IPS-20b (cell line): ENCODE measurements at regions not wholly inside any gene's neighbourhood (a gene's known extent, or its start where the extent isn't known, plus 50 kb on each side); places are given as distances from the start of the nearest gene placed in this dataset.
"Not testable (repeated sequence)": the region's sequence is repeated elsewhere in the genome, so short reads cannot be mapped to it uniquely, and the experiment has no call there.

Experiments used
- H3K27ac ChIP-seq: one replicate; pipeline ENCODE4 v1.5.1; 2013; ENCODE audit warnings: low read length
- H3K27me3 ChIP-seq: 2 replicates; pipeline ENCODE4 v1.6.1; 2013; ENCODE audit warnings: mild to moderate bottlenecking, low read length, inconsistent platforms; ENCODE audit not compliant: insufficient read depth
- H3K36me3 ChIP-seq: 2 replicates; pipeline ENCODE4 v1.6.1; 2013; ENCODE audit warnings: low read depth, mild to moderate bottlenecking, inconsistent platforms, low read length, moderate library complexity; ENCODE audit not compliant: insufficient read depth
- H3K4me1 ChIP-seq: 2 replicates; pipeline ENCODE4 v1.6.1; 2013; ENCODE audit warnings: mild to moderate bottlenecking, control low read depth, inconsistent platforms, low read length, moderate library complexity; ENCODE audit not compliant: insufficient read depth
- H3K4me3 ChIP-seq: 2 replicates; pipeline ENCODE4 v1.5.1; 2013; ENCODE audit warnings: mild to moderate bottlenecking, low read length, inconsistent platforms
- H3K9ac ChIP-seq: 2 replicates; pipeline ENCODE4 v1.6.1; 2013; ENCODE audit warnings: low read depth, mild to moderate bottlenecking, inconsistent platforms, low read length, moderate library complexity
- H3K9me3 ChIP-seq: 2 replicates; pipeline ENCODE4 v1.6.1; 2013; ENCODE audit warnings: mild to moderate bottlenecking, low read depth, low read length, inconsistent platforms; ENCODE audit not compliant: insufficient read depth

DNA sequence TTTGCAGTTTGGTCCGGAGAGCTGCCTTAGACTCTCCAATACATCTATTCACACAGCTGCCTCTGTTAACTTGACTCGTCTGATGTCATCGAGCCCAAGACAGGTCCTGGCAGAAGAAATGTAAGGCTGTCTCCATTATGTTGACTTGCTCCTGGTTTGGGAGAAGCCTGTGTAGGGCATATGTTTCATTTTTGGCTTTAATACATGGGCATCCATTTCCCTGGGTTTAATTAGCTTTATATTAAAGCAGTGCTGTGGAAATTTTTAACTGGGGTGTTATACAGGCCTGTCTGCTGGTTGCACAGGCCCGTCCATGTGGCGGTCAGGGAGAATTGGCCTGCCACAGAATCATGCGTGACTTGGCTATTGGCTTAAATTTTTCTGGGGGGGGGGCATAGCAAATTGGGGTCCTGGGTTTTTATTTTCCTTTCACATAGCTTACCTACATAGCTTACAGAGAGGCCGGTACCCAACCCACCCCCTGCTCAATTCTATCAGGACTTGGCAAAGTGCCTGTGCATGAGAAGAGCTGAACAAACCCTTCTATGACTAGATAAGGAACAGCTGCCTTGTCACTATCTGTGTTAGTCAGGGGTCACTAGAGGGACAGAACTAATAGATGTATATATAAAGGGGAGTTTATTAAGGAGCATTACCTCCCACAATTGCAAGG, 123.5 kb upstream of the WDR1 start:
- Histone ChIP-seq H3K9me3 (no peaks in the 10 kb centered on the region), H3K36me3 (no peaks in the 10 kb centered on the region), H3K4me1 (no peaks in the 10 kb centered on the region), H3K27me3 (no peaks in the 10 kb centered on the region), H3K27ac (no peak overlapping the region), H3K4me3 (no peak overlapping the region), H3K9ac (no peak overlapping the region)

DNA sequence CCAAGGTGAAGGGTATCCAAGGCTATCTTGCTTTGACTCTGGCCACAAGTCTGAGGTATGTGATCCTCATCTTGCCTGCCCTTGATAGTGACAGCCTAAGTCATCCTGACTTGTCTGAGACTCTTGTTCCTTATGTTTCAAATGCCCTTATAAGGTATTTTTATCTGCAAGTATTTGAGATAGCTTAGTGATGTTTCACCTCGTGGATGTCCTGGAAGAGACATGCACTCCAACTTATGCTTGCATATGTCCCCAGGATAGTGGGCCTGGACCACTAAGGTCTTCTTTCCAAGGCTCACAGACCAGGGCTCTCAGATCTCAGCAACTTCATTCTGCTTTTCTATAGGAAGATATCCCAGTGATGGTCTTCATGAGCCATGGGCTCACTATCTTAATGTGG, 120.5 kb upstream of the WDR1 start:
- H3K9ac ChIP-seq, result no peak overlapping the region
- no peaks in the 10 kb centered on the region for H3K4me1 ChIP-seq
- no peaks in the 10 kb centered on the region for H3K36me3 ChIP-seq
- H3K9me3 ChIP-seq, result no peaks in the 10 kb centered on the region
- no peak overlapping the region for H3K4me3 ChIP-seq
- no peaks in the 10 kb centered on the region; the same call in 1 of the 2 replicates for H3K27me3 ChIP-seq
- H3K27ac ChIP-seq, result no peak overlapping the region

DNA sequence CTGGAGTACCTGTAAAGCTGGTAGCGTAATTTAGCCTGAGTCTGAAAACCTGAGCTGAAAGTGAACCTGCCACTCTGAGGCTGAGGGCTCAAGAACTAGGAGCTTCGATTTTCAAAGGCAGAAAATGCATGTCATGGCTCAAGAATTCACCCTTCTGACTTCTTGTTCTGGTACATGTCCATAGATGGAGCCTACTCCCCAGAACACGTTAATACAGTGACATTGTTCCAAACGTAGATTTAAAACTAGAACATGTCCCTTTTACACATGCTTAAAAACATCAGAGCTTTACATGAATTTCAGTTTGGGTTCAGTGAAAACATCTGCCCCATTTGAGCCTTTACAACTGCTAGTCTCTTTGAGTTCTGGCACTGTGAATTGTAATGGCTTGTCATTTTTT, 115.5 kb upstream of the WDR1 start:
- Histone ChIP-seq H3K36me3 (no peaks in the 10 kb centered on the region), H3K9me3 (no peaks in the 10 kb centered on the region), H3K27me3 (no peaks in the 10 kb centered on the region; the same call in 1 of the 2 replicates), H3K4me3 (no peak overlapping the region), H3K9ac (no peak overlapping the region), H3K4me1 (no peaks in the 10 kb centered on the region), H3K27ac (no peak overlapping the region)

DNA sequence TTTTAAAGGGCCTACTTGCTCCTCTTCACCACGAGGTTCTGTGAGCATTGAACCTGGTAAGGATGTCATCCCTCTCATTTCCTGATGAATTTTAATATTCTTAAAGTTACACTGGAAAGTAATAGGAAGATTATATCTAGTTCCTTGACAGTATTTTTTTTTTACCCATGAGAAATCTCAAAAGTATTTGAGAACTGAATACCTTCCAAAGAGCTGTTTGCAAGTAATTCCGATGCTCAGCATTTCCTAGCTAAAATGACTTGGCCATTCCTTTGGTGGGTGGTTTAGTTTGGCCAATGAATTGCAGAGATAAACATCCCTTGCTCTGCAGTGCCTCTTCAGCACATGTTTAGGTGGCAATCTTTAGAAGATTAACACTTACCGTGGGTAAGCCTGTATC, 110.2 kb upstream of the WDR1 start:
- no peak overlapping the region for H3K4me3 ChIP-seq
- H3K36me3 ChIP-seq, result no peaks in the 10 kb centered on the region
- no peak overlapping the region for H3K27ac ChIP-seq
- H3K27me3 ChIP-seq, result no peaks in the 10 kb centered on the region
- H3K4me1 ChIP-seq, result no peaks in the 10 kb centered on the region
- no peak overlapping the region for H3K9ac ChIP-seq
- no peaks in the 10 kb centered on the region for H3K9me3 ChIP-seq

DNA sequence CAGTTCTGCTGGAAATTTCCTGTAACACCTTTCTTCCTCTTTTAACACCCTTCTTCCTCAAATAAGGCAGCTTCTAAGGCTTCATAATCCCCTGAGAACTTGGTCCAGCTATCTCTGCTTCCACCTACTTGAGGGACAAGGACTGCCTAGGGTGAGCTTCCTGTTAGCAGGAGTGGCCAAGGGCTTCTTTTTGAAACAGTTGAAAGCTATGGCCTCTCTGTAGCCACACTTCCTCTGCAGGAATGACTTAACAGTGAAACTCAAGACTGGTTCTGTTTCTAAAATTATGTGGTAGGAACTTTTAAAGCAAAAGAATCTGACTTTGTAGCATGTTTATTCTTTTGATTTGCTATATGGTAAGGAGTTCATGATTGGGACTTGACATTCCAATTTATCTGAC, 108.5 kb upstream of the WDR1 start:
- H3K27me3 ChIP-seq, result no peaks in the 10 kb centered on the region
- H3K9ac ChIP-seq, result no peak overlapping the region
- H3K4me1 ChIP-seq, result no peaks in the 10 kb centered on the region
- no peaks in the 10 kb centered on the region for H3K36me3 ChIP-seq
- H3K4me3 ChIP-seq, result no peak overlapping the region
- H3K27ac ChIP-seq, result no peak overlapping the region
- no peaks in the 10 kb centered on the region for H3K9me3 ChIP-seq

DNA sequence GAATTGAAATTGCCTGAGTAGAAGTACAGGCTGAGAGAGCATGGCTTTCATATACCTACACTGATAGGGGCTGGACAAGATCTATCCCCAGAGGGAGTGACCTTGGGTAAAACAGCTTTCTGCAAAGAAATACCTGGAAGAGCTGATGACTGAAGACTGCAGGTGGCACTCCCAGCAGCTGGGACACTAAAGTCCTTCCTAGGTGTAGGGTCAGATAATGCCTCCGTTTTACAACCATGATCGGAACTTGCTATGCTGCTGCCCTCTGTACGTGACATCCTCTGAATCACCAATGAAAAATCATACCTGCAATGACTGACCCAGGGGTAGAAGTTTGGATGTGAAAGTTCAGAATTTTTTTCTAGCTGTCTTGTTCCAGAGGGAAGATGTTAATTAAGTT, 107.2 kb upstream of the WDR1 start:
- H3K36me3 ChIP-seq, result no peaks in the 10 kb centered on the region
- H3K27me3 ChIP-seq, result no peaks in the 10 kb centered on the region
- H3K27ac ChIP-seq, result no peak overlapping the region
- no peak overlapping the region for H3K9ac ChIP-seq
- H3K9me3 ChIP-seq, result no peaks in the 10 kb centered on the region
- H3K4me3 ChIP-seq, result no peak overlapping the region
- no peaks in the 10 kb centered on the region for H3K4me1 ChIP-seq

DNA sequence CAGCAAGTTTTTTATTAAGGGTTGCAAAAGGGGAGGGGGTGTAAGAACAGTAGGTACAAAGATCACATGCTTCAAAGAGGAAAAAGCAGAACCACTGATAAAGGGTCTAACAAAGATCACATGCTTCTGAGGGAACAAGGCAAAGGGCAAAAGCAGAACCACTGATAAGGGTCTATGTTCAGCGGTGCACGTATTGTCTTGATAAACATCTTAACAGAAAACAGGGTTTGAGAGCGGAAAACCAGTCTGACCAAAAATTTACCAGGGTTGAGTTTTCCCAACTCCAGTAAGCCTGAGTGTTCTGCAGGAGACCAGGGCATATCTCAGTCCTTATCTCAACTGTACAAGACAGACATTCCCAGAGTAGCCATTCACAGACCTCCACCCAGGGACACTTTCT, 96.9 kb upstream of the WDR1 start:
- H3K27ac ChIP-seq, H3K27me3 ChIP-seq, H3K4me3 ChIP-seq, H3K9ac ChIP-seq, H3K36me3 ChIP-seq, H3K4me1 ChIP-seq, H3K9me3 ChIP-seq: not testable (repeated sequence)

DNA sequence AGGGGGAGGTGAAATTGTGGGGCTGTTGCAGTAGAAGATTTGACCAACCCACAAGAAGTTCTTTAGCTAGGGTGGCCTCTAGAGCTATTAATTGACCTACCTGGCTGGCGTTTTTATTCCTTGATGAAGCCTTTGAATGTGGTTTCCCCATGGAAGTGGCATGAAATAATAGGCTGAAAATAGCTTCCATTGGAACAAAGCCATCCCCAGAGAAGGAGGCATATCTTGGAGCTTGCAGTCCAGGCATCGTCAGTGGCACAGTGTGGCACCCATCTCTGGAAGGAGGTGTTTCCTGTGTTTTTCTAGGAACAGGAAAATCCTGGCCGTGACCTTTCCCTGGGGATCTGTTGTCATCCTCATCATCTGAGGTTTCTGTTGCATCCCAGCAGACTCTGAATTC, 96.3 kb upstream of the WDR1 start:
- H3K4me1 ChIP-seq, result no peaks in the 10 kb centered on the region
- no peaks in the 10 kb centered on the region for H3K36me3 ChIP-seq
- no peak overlapping the region for H3K4me3 ChIP-seq
- no peaks in the 10 kb centered on the region for H3K9me3 ChIP-seq
- no peaks in the 10 kb centered on the region for H3K27me3 ChIP-seq
- H3K9ac ChIP-seq, result no peak overlapping the region
- no peak overlapping the region for H3K27ac ChIP-seq

DNA sequence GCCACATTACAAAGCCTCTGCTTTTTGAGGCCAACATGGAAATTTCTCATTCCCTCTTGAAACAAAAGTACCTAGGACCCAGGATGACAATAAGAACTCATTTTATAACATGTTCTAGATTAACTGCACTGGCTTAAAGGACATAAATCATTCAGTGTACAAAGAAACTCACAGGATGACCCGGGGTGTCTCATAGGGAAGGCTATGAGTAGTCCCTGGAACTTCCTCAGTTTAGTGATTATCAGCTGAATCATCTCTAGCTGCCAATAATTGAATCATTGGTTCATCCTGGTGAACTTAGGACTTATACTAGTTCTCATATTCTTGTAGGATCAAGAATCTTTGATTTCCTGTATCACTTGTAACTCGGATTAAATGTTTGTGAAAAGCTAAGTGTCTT, 95.8 kb upstream of the WDR1 start:
- Histone ChIP-seq H3K4me3 (no peak overlapping the region), H3K9ac (no peak overlapping the region), H3K27ac (no peak overlapping the region), H3K4me1 (no peaks in the 10 kb centered on the region), H3K27me3 (no peaks in the 10 kb centered on the region), H3K36me3 (no peaks in the 10 kb centered on the region), H3K9me3 (no peaks in the 10 kb centered on the region)

DNA sequence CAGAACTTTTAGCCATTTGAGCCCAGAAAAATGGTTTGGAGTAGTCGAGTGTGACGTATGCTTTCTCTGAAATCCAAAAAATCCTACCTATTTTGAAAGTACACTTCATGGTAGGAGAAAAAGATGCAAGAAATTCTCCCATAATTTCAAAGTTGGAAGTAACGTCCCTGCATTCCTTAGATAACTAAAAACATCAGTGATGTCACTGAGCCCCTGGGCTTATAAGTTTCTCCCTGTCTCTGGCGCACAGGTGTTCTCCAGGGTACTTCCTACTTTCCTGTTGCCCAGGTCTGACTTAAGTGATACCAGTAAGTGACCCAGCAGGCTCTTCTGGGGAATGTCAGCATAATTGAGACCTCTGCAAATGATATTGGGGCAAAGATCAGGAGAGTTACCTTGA, 90.5 kb upstream of the WDR1 start:
- Histone ChIP-seq H3K4me3 (no peak overlapping the region), H3K36me3 (no peaks in the 10 kb centered on the region), H3K9ac (no peak overlapping the region), H3K27me3 (no peaks in the 10 kb centered on the region), H3K9me3 (no peaks in the 10 kb centered on the region), H3K4me1 (no peaks in the 10 kb centered on the region), H3K27ac (no peak overlapping the region)

DNA sequence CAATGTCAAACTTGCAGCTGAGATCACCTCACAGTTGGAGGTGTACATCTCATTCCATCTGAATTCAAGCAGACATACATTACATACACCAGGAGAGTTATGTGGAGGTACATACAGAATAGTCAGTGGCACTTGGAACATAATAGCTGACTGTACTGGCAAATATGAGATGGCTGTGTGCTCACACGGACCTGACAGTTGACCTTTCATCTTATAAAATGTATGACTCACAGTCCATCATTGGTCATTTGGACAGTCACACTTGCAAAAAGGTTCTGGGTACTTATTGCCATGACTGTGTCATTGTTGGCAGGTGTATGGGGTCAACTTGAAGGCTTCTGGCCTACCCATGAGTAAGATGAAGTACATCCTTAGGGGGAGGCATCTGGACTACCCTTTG, 88.6 kb upstream of the WDR1 start:
- Histone ChIP-seq H3K9me3 (no peaks in the 10 kb centered on the region), H3K27me3 (no peaks in the 10 kb centered on the region), H3K27ac (no peak overlapping the region), H3K4me3 (no peak overlapping the region), H3K36me3 (no peaks in the 10 kb centered on the region), H3K9ac (no peak overlapping the region), H3K4me1 (no peaks in the 10 kb centered on the region)

DNA sequence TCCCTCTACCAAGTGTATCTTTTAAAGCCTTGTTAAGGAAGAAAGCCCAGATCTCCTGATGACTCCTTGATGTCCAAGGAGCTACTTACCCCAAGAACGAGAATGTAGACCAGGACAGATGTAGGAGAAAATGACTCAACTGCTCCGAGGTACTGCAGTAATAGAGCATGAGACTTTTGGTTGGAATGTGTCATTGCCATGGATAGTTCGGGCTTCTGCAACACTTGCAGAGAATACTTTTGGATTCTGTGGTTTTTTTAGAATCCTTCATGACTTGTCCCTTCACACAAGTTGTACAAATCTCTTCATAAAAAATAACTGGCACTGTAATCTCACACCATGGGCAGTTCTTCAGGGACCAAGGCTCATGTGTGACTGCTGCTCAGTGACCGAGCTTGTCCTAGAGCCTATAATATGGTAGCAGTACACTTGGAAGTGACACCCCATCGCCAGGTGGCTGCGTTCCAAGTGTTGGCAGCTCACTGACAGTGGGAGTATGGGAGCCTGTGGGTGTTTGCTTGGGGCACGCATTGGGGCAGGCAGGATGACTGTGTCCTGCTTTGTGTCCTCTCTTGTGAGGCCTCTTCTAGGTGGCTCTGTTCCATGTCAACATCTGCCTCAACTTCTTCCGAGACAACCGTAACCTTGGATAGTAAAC, 87.9 kb upstream of the WDR1 start:
- no peaks in the 10 kb centered on the region for H3K9me3 ChIP-seq
- no peaks in the 10 kb centered on the region for H3K36me3 ChIP-seq
- no peak overlapping the region for H3K4me3 ChIP-seq
- no peak overlapping the region for H3K27ac ChIP-seq
- no peaks in the 10 kb centered on the region for H3K4me1 ChIP-seq
- H3K9ac ChIP-seq, result no peak overlapping the region
- no peaks in the 10 kb centered on the region for H3K27me3 ChIP-seq
